ENCODE measurements at regions not wholly inside any gene's neighbourhood (a gene's known extent, or its start where the extent isn't known, plus 50 kb on each side); places are given as distances from the start of the nearest gene placed in this dataset.

- Mint-ChIP-seq H3K4me1 (ENCODE audit: low read depth, unreplicated experiment) (no peaks in the 10 kb centered on the region), H3K36me3 (ENCODE audit: low read depth, unreplicated experiment) (no peaks in the 10 kb centered on the region), H3K27ac (ENCODE audit: unreplicated experiment) (no peak overlapping the region), H3K9me3 (ENCODE audit: unreplicated experiment) (no peaks in the 10 kb centered on the region), H3K27me3 (ENCODE audit: low read depth, unreplicated experiment) (no peaks in the 10 kb centered on the region), H3K4me3 (ENCODE audit: unreplicated experiment) (no peak overlapping the region)
- Histone ChIP-seq H3K4me3 (ENCODE audit: insufficient read depth, low read depth, low read length) (no peak overlapping the region), H3K27me3 (ENCODE audit: insufficient read depth, low read length) (no peaks in the 10 kb centered on the region), H3K4me1 (ENCODE audit: insufficient read depth, low read length) (no peaks in the 10 kb centered on the region), H3K36me3 (ENCODE audit: insufficient read depth, low read length) (no peaks in the 10 kb centered on the region), H4K20me1 (ENCODE audit: insufficient read depth, low read length) (no peaks in the 10 kb centered on the region), H3K9me3 (ENCODE audit: insufficient read depth, low read depth, low read length) (no peaks in the 10 kb centered on the region), H2AFZ (ENCODE audit: low read depth, low read length) (no peak overlapping the region), H3K9ac (ENCODE audit: low read length) (no peak overlapping the region), H3K4me2 (ENCODE audit: low read length) (no peak overlapping the region), H3K79me2 (ENCODE audit: insufficient read depth, low read length) (no peaks in the 10 kb centered on the region), H3K27ac (ENCODE audit: low read depth, low read length) (no peak overlapping the region)
- TF ChIP-seq EZH2 (IDR thresholded peaks at IDR 0.05; ENCODE audit: insufficient read depth, low read length) = no peak
- TF ChIP-seq CTCF (IDR thresholded peaks at IDR 0.05; ENCODE audit: insufficient read depth, low read depth, low read length) = no peak
- FAIRE-seq = no peak
- DNase-seq (ENCODE audit: low read depth) = no peak
These were observed 640.7 kb downstream of the LIG4 start for GRCh38 chr13:107574517-107575210.

GRCh38 chr13:107573184-107573583 is 642.2 kb downstream of the LIG4 start:
- Mint-ChIP-seq H3K27ac (ENCODE audit: unreplicated experiment) (no peak overlapping the region), H3K4me1 (ENCODE audit: low read depth, unreplicated experiment) (no peaks in the 10 kb centered on the region), H3K9me3 (ENCODE audit: unreplicated experiment) (no peaks in the 10 kb centered on the region), H3K4me3 (ENCODE audit: unreplicated experiment) (no peak overlapping the region), H3K27me3 (ENCODE audit: low read depth, unreplicated experiment) (no peaks in the 10 kb centered on the region), H3K36me3 (ENCODE audit: low read depth, unreplicated experiment) (no peaks in the 10 kb centered on the region)
- DNase-seq (ENCODE audit: low read depth) (no peak), FAIRE-seq (no peak)
- H3K4me2 ChIP-seq (ENCODE audit: low read length) = no peak overlapping the region
- no peaks in the 10 kb centered on the region for H3K79me2 ChIP-seq (ENCODE audit: insufficient read depth, low read length)
- H3K4me3 ChIP-seq (ENCODE audit: insufficient read depth, low read depth, low read length) = no peak overlapping the region
- no peaks in the 10 kb centered on the region for H3K4me1 ChIP-seq (ENCODE audit: insufficient read depth, low read length)
- no peaks in the 10 kb centered on the region for H3K27me3 ChIP-seq (ENCODE audit: insufficient read depth, low read length)
- H4K20me1 ChIP-seq (ENCODE audit: insufficient read depth, low read length) = no peaks in the 10 kb centered on the region
- TF ChIP-seq CTCF (IDR thresholded peaks at IDR 0.05; ENCODE audit: insufficient read depth, low read depth, low read length) (no peak), EZH2 (IDR thresholded peaks at IDR 0.05; ENCODE audit: insufficient read depth, low read length) (no peak)
- H2AFZ ChIP-seq (ENCODE audit: low read depth, low read length) = no peak overlapping the region
- H3K27ac ChIP-seq (ENCODE audit: low read depth, low read length) = no peak overlapping the region
- H3K9ac ChIP-seq (ENCODE audit: low read length) = no peak overlapping the region
- no peaks in the 10 kb centered on the region for H3K36me3 ChIP-seq (ENCODE audit: insufficient read depth, low read length)
- H3K9me3 ChIP-seq (ENCODE audit: insufficient read depth, low read depth, low read length) = no peaks in the 10 kb centered on the region

GRCh38 chr13:107572156-107572555 is 643.2 kb downstream of the LIG4 start:
- H3K4me3 Mint-ChIP-seq (ENCODE audit: unreplicated experiment) = no peak overlapping the region
- no peaks in the 10 kb centered on the region for H3K9me3 Mint-ChIP-seq (ENCODE audit: unreplicated experiment)
- H3K27ac ChIP-seq (ENCODE audit: low read depth, low read length) = no peak overlapping the region
- H3K27ac Mint-ChIP-seq (ENCODE audit: unreplicated experiment) = no peak overlapping the region
- H3K4me1 ChIP-seq (ENCODE audit: insufficient read depth, low read length) = no peaks in the 10 kb centered on the region
- no peaks in the 10 kb centered on the region for H3K9me3 ChIP-seq (ENCODE audit: insufficient read depth, low read depth, low read length)
- H3K79me2 ChIP-seq (ENCODE audit: insufficient read depth, low read length) = no peaks in the 10 kb centered on the region
- DNase-seq (ENCODE audit: low read depth) (no peak), FAIRE-seq (no peak)
- no peaks in the 10 kb centered on the region for H3K36me3 Mint-ChIP-seq (ENCODE audit: low read depth, unreplicated experiment)
- no peaks in the 10 kb centered on the region for H4K20me1 ChIP-seq (ENCODE audit: insufficient read depth, low read length)
- no peaks in the 10 kb centered on the region for H3K36me3 ChIP-seq (ENCODE audit: insufficient read depth, low read length)
- no peaks in the 10 kb centered on the region for H3K4me1 Mint-ChIP-seq (ENCODE audit: low read depth, unreplicated experiment)
- H3K9ac ChIP-seq (ENCODE audit: low read length) = no peak overlapping the region
- no peak overlapping the region for H2AFZ ChIP-seq (ENCODE audit: low read depth, low read length)
- no peak overlapping the region for H3K4me3 ChIP-seq (ENCODE audit: insufficient read depth, low read depth, low read length)
- H3K27me3 ChIP-seq (ENCODE audit: insufficient read depth, low read length) = no peaks in the 10 kb centered on the region
- TF ChIP-seq EZH2 (IDR thresholded peaks at IDR 0.05; ENCODE audit: insufficient read depth, low read length) = no peak
- TF ChIP-seq CTCF (IDR thresholded peaks at IDR 0.05; ENCODE audit: insufficient read depth, low read depth, low read length) = no peak
- no peak overlapping the region for H3K4me2 ChIP-seq (ENCODE audit: low read length)
- no peaks in the 10 kb centered on the region for H3K27me3 Mint-ChIP-seq (ENCODE audit: low read depth, unreplicated experiment)

Measured in astrocyte (in vitro differentiated cells and primary cell).